NOMO-1 treated with DMSO at 0.1 percent for 48 hours (cell line): ENCODE measurements at regions not wholly inside any gene's neighbourhood (a gene's known extent, or its start where the extent isn't known, plus 50 kb on each side); places are given as distances from the start of the nearest gene placed in this dataset.

Experiments used
- DNase-seq: peaks from one replicate; lab custom pipeline; 2025; ENCODE audit not compliant: unreplicated experiment; lab: John Stamatoyannopoulos, UW

GRCh38 chr14:101364503-101365328 lies 196.6 kb upstream of the DIO3 start:
- no peak for DNase-seq

GRCh38 chr14:101365329-101366158 lies 195.8 kb upstream of the DIO3 start:
- DNase-seq, result no peak

- DNase-seq, result no peak
Measured at GRCh38 chr14:101367421-101368261, 193.7 kb upstream of the DIO3 start.

GRCh38 chr14:101368629-101369028 lies 192.7 kb upstream of the DIO3 start:
- no peak for DNase-seq

- DNase-seq, result no peak
Measured at GRCh38 chr14:101369194-101369915, 191.9 kb upstream of the DIO3 start.

- no peak for DNase-seq
Measured at GRCh38 chr14:101369916-101370592, 191.2 kb upstream of the DIO3 start.

- no peak for DNase-seq
Measured at GRCh38 chr14:101370593-101371569, 190.4 kb upstream of the DIO3 start.

- no peak for DNase-seq
Measured at GRCh38 chr14:101371799-101372793, 189.2 kb upstream of the DIO3 start.

- no peak for DNase-seq
Measured at GRCh38 chr14:101372894-101373620, 188.2 kb upstream of the DIO3 start.

- no peak for DNase-seq
Measured at GRCh38 chr14:101373690-101374295, 187.5 kb upstream of the DIO3 start.

GRCh38 chr14:101374373-101375338 lies 186.6 kb upstream of the DIO3 start:
- no peak for DNase-seq

GRCh38 chr14:101377069-101377468 lies 184.2 kb upstream of the DIO3 start:
- no peak for DNase-seq

GRCh38 chr14:101379842-101380241 lies 181.5 kb upstream of the DIO3 start:
- DNase-seq, result no peak

- DNase-seq, result no peak
Measured at GRCh38 chr14:101380512-101380911, 180.8 kb upstream of the DIO3 start.

GRCh38 chr14:101380940-101381339 lies 180.4 kb upstream of the DIO3 start:
- no peak for DNase-seq
